ENCODE measurements at regions not wholly inside any gene's neighbourhood (a gene's known extent, or its start where the extent isn't known, plus 50 kb on each side); places are given as distances from the start of the nearest gene placed in this dataset.

GRCh38 chr6:144855375-144855774 is 570.2 kb downstream of the UTRN start:
- TF ChIP-seq CTCF (IDR thresholded peaks at IDR 0.05) (no peak), POLR2A (IDR thresholded peaks at IDR 0.05) (no peak)
